Adrenal gland (tissue), 9 donors: ENCODE measurements at regions not wholly inside any gene's neighbourhood (a gene's known extent, or its start where the extent isn't known, plus 50 kb on each side); places are given as distances from the start of the nearest gene placed in this dataset.
A peak's percentile ranks its signal among the peaks of the same experiment; 100 is the strongest.

Source experiments
- DNase-seq, 7 donors: peaks; one replicate each; pipeline ENCODE4 v3.0.0-alpha.2; 2019 to 2020
- H3K27ac ChIP-seq, 5 donors: fragments of 200-600 bp; sonication (generic) in 4 of 5; 1 replicate in 3 of 5; 2 replicates in 2 of 5; pipeline versions ENCODE4 v1.5.1 to v1.8.0; 2016 to 2020; ENCODE audit warnings: mild to moderate bottlenecking in 1 of 5
- H3K27me3 ChIP-seq: fragments of 200-600 bp; 2 replicates; pipeline ENCODE4 v1.8.0; 2021
- H3K36me3 ChIP-seq, 2 donors: fragments of 200-600 bp; replicated peaks in 1 of 2; 1 replicate in 1 of 2; 2 replicates in 1 of 2; pipeline versions ENCODE4 v1.5.1 to v1.8.0; 2018 to 2022
- H3K4me1 ChIP-seq, 2 donors: fragments of 200-600 bp; replicated peaks in 1 of 2; 1 replicate in 1 of 2; 2 replicates in 1 of 2; pipeline versions ENCODE4 v1.5.1 to v1.8.0; 2018 to 2021
- H3K4me3 ChIP-seq, 4 donors: fragments of 200-600 bp; sonication (generic) in 3 of 4; one replicate each; pipeline ENCODE4 v1.5.1; 2016 to 2018
- H3K9me3 ChIP-seq, 3 donors: fragments of 200-600 bp; sonication (generic) in 1 of 3; replicated peaks in 1 of 3; 1 replicate in 2 of 3; 2 replicates in 1 of 3; pipeline versions ENCODE4 v1.5.1 to v1.8.0; 2016 to 2021
- POLR2A ChIP-seq, 2 donors: fragments of 450-650 bp; IDR thresholded peaks; one replicate each; pipeline ENCODE4 v1.6.1; 2017; ENCODE audit warnings: antibody characterized with exemption in 2 of 2, mild to moderate bottlenecking in 2 of 2, moderate library complexity in 1 of 2
- WGBS, 4 donors: extraction: QIAGEN DNeasy Blood & Tissue Kit in 2 of 4; methylation state at CpG; one replicate each; pipeline versions ENCODE4 v1.1.5 to v1.1.7; 2013 to 2017; 5-methylcytosine and 5-hydroxymethylcytosine counted together
- intact Hi-C, 2 donors: fragments of 100-400 bp; cut with DNase I; formaldehyde crosslinking; loops; one replicate each; pipeline versions ENCODE4 v1.14.1 to v1.15.0; 2022 to 2023
- TF ChIP-seq, protein P1 (sequence below), 6 experiments: fragments of 450-650 bp in 4 of 6; fragments of 200-600 bp in 2 of 6; sonication (generic) in 1 of 6; IDR thresholded peaks; 1 replicate in 5 of 6; 2 replicates in 1 of 6; pipeline versions ENCODE4 v1.5.1 to v1.8.0; 2016 to 2021; ENCODE audit warnings: antibody characterized with exemption in 6 of 6, mild to moderate bottlenecking in 2 of 6, moderate library complexity in 1 of 6
- donor health status: healthy with polysubstance abuse.
- donor health status: Bipolar disorder and iron deficiency.
- donor health status: DM: yes; HTN: yes; CAD: no.
- donor health status: DM: no; HTN: no; CAD: no.
- donor health status: DM: no; HTN: no; CAD: no.

- intact Hi-C loops: no loop called here
- H3K27me3 ChIP-seq: no peaks in the 10 kb centered on the region
- TF ChIP-seq, protein P1, sequence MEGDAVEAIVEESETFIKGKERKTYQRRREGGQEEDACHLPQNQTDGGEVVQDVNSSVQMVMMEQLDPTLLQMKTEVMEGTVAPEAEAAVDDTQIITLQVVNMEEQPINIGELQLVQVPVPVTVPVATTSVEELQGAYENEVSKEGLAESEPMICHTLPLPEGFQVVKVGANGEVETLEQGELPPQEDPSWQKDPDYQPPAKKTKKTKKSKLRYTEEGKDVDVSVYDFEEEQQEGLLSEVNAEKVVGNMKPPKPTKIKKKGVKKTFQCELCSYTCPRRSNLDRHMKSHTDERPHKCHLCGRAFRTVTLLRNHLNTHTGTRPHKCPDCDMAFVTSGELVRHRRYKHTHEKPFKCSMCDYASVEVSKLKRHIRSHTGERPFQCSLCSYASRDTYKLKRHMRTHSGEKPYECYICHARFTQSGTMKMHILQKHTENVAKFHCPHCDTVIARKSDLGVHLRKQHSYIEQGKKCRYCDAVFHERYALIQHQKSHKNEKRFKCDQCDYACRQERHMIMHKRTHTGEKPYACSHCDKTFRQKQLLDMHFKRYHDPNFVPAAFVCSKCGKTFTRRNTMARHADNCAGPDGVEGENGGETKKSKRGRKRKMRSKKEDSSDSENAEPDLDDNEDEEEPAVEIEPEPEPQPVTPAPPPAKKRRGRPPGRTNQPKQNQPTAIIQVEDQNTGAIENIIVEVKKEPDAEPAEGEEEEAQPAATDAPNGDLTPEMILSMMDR (IDR thresholded peaks at IDR 0.05): no peak
- no peak for TF ChIP-seq POLR2A (IDR thresholded peaks at IDR 0.05)
- no peak for DNase-seq
- no peak overlapping the region for H3K27ac ChIP-seq
- no peak overlapping the region for H3K4me3 ChIP-seq
- WGBS, 4 donors: 77 to 85% (median 82%) methylated on average over 9 of the region's 9 CpGs
- H3K4me1 ChIP-seq: no peaks in the 10 kb centered on the region
- no peaks in the 10 kb centered on the region for H3K36me3 ChIP-seq
- H3K9me3 ChIP-seq: no peaks in the 10 kb centered on the region
Measured at GRCh38 chr4:151882072-151882803, 121.4 kb upstream of the GATB start.

DNA sequence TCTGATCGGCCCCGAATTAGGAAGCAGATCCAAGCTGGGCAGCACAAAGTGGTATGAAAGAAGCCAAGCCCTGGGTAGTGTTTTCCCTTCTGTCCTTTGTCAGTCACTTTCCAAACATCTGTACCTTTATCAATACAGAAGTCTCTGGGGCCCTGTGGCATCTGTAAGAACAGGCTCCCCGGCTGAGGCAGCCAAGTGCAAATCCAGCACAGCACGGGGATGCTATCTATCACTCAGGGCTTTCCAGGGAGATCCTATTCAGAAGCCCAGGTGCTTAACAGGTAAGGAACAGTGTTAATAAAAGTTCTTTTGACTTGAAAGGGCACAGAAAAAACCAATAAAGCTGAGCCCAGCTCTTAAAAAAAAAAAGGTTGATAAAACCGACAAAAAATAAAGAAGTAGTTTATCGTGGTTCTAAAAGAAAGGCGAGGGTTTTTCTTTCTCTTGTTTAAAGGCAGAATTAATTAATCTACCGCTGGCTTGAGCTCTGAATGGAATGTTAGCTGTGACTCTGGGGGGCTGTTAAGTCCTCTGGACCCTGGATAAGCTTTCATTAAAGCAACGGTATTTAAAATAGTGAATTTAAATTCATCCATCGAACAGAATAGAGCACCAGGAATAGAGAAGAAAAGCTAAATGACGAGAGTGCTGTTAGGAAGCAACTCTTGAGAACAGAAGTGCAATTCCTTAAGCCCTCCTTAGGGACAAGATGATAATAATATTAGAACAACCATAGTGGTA is 119.1 kb upstream of the GATB start:
- H3K27ac ChIP-seq: no peak overlapping the region
- H3K4me1 ChIP-seq: no peaks in the 10 kb centered on the region
- 78 to 82% (median 80%) methylated on average over 11 of the region's 11 CpGs for WGBS, 4 donors
- H3K36me3 ChIP-seq: no peaks in the 10 kb centered on the region
- no peak for DNase-seq
- H3K27me3 ChIP-seq: no peaks in the 10 kb centered on the region
- no peak for TF ChIP-seq POLR2A (IDR thresholded peaks at IDR 0.05)
- intact Hi-C loops: no loop called here
- H3K4me3 ChIP-seq: no peak overlapping the region
- H3K9me3 ChIP-seq: no peaks in the 10 kb centered on the region

DNA sequence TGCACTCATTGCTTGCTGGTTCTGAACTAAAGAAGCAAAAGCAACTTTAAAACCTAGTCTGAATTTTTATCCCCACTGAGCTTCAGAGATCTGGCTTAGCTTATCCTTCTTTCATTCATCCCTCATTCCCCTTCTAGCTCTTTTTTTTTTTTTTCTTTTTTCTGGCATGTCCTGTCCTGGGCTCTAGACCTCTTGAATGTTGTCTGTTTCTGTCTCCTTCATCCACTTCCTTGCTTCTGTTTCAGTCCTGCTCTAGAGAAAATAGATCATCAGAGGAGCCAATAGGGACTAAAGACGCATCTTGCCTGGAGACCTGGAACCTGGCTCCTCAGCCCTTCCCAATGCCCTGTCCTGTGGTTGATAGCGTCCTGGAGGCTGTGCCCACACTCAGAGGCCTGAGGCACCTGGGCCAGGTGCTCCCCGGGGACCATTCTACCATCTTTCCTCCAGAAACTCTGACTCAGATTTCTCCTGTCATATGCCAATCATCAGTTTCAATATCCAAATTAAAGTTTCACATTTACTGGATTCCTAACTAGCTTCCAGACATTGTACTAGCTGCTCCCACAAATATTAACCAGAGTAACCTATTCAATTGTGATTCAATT is 115.7 kb upstream of the GATB start:
- H3K4me1 ChIP-seq: no peaks in the 10 kb centered on the region
- H3K36me3 ChIP-seq: no peaks in the 10 kb centered on the region
- DNase-seq: no peak
- no peaks in the 10 kb centered on the region for H3K9me3 ChIP-seq
- WGBS, 4 donors: 67 to 87% (median 85%) methylated on average over 3 of the region's 3 CpGs
- H3K4me3 ChIP-seq: no peak overlapping the region
- H3K27ac ChIP-seq: no peak overlapping the region
- no peaks in the 10 kb centered on the region for H3K27me3 ChIP-seq
- intact Hi-C loops: no loop called here
- TF ChIP-seq POLR2A (IDR thresholded peaks at IDR 0.05): no peak
- TF ChIP-seq, protein P1 (IDR thresholded peaks at IDR 0.05): no peak

DNA sequence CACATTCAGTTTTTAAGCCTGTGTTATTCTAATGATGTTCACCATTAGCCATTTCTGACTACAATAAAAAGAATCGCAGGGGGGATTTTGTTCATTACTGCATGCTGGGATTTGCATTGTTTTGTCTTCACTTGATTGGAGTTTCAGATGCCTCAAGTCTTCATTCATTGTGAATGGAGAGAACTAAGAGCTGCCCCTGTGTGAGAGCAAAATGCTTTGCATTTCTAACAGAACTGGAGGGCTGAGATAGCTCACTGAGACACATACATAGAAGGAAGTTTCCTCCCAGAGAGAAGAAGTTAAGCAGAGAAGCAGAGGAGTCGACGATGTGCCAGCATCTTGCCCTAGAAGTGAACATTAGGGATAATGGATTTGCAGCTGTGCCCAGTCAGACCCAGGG is 113.5 kb upstream of the GATB start:
- Histone ChIP-seq H3K27ac (no peak overlapping the region), H3K4me3 (no peak overlapping the region), H3K36me3 (no peaks in the 10 kb centered on the region), H3K9me3 (no peaks in the 10 kb centered on the region), H3K27me3 (no peaks in the 10 kb centered on the region), H3K4me1 (no peaks in the 10 kb centered on the region)
- WGBS, 4 donors: 69 to 86% (median 74%) methylated on average over 3 of the region's 3 CpGs
- intact Hi-C loops: no loop called here
- no peak for DNase-seq
- no peak for TF ChIP-seq POLR2A (IDR thresholded peaks at IDR 0.05)

DNA sequence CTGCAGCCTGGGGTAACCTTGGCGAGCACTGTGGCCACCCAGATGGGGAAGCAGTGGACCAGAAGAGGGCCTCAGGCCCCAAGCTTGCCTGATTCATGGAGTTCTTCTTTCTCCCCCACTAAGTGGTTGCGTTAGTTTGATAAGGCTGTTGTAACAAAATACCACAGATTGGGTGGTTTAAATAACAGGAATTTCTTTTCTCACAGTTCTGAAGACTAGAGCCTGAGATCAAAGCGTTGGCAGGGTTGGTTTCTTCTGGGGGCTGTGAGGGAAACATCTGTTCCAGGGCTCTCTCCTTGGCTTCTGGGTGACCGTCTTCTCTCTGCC is 105.7 kb upstream of the GATB start:
- no peaks in the 10 kb centered on the region for H3K36me3 ChIP-seq
- no peaks in the 10 kb centered on the region for H3K4me1 ChIP-seq
- H3K4me3 ChIP-seq: no peak overlapping the region
- H3K9me3 ChIP-seq: no peaks in the 10 kb centered on the region
- no peaks in the 10 kb centered on the region for H3K27me3 ChIP-seq
- peak in 1 of 7 donors; percentile 5 for DNase-seq
- TF ChIP-seq POLR2A (IDR thresholded peaks at IDR 0.05): no peak
- TF ChIP-seq, protein P1 (IDR thresholded peaks at IDR 0.05): no peak
- no peak overlapping the region for H3K27ac ChIP-seq
- intact Hi-C loops: no loop called here
- 75 to 86% (median 81%) methylated on average over 4 of the region's 4 CpGs for WGBS, 4 donors
